HG02678 (cell line): ENCODE measurements at regions not wholly inside any gene's neighbourhood (a gene's known extent, or its start where the extent isn't known, plus 50 kb on each side); places are given as distances from the start of the nearest gene placed in this dataset.
"Not testable (repeated sequence)": the region's sequence is repeated elsewhere in the genome, so short reads cannot be mapped to it uniquely, and the experiment has no call there.

Experiments
- ATAC-seq: cut with Tn5 transposase; IDR thresholded peaks from one replicate; pipeline ENCODE4 v1.9.1; 2021; ENCODE audit warnings: mild to moderate bottlenecking, moderate library complexity; ENCODE audit not compliant: unreplicated experiment

GRCh38 chr15:91356083-91356482, 256.0 kb downstream of the SV2B start:
- ATAC-seq, result no peak

DNA sequence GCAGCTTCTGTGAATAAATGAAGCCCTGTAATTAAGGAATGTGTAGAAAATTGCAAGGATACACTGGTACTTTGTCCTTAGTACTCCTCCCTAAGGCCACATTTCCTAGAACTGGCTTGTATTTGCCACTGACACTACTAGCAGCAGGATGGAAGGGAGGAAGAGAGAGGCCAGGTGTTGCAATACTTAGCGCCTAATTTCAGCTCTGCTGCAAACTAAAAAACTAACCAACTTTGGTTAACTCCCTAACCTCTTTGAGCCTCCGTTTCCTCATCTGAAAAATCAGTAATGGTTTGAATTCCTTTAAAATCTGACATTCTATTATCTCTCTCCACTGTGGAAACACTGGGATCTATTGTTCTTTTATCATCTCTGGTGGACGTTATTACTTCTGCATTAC, 257.0 kb downstream of the SV2B start:
- ATAC-seq, result no peak

GRCh38 chr15:91357486-91357885, 257.4 kb downstream of the SV2B start:
- ATAC-seq, result no peak

DNA sequence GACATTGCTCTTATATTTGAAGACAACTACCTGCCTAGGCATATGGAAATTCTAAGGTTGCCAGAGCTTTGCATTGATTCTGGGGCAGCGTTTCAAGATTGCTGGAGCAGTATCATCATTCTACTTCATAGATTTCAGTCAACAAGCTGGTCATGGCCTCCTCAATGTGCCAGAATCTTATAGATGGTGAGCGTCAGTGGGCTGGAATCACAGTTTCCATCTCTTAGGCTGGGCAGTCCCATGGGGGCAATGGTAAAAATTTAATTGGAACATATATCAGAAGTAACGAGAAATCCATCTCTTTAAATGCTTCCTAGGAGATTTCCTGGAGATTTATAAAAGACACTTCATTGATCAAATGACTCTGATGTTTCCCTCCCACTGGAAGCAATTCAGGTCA, 258.3 kb downstream of the SV2B start:
- no peak for ATAC-seq

DNA sequence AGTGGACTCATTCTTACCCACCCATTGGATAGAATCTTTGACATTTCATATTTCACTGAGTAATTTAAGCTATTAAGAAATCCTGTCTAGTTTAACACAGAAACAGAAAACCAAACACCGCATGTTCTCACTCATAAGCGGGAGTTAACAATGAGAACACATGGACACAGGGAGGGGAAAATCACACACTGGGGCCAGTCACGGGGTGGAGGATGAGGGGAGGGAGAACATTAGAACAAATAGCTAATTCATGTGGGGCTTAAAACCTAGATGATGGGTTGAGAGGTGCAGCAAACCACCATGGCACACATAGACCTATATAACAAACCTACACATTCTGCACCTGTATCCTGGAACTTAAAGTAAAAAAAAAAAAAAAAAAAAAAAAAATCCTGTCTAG, 261.6 kb downstream of the SV2B start:
- not testable (repeated sequence) for ATAC-seq

GRCh38 chr15:91366111-91366510, 266.1 kb downstream of the SV2B start:
- ATAC-seq, result no peak

DNA sequence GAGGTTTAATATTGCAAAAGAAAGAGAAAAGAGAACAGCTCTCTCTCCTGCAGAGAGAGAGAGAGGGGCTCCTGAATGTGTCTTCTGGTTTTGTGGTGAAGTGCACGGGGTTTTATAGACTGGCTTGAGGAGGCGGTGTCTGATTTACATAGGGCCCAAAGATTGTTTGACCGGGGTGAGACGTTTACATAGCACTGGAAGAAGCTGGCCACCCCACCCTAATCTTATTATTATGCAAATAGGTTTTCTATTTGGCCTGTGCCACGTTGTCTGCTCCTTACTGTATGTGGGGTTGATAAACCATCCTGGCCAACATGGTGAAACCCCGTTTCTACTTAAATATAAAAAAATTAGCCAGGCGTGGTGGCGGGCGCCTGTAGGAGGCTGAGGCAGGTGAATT, 268.6 kb downstream of the SV2B start:
- ATAC-seq, result no peak

DNA sequence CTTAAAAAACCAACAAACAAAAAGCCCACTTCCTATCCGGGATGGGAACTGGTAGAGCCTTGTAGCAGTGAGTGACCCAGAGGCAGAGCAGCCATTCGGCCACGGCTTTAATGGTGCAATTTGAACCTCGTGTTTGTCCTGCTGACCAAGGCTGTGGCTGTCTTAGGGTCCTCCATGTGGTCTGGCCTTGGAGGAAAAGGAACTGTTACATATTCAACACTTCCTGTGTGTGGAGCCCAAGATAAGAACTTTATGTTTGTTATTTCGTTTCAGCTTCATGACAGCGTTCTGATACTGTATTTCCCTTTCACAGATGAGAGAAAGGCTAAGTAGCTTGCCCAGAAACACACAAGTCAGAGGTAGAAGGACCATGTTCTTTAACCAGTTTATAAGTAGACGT, 269.8 kb downstream of the SV2B start:
- ATAC-seq, result no peak

DNA sequence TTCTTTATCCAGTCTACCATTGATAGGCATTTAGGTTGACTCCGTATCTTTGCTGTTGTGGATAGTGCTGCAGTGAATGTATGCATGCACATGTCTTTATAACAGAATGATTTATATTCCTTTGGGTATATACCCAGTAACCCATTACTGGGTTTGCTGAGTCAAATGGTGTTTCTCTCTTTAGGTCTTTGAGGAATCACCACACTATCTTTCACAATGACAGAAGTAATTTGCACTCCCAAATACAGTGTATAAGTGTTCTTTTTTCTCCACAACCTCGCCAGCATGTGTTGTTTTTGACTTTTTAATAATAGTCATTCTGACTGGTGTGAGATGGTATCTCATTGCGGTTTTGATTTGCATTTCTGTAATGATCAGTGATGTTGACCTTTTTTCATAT, 271.3 kb downstream of the SV2B start:
- ATAC-seq, result not testable (repeated sequence)

GRCh38 chr15:91374336-91374735, 274.3 kb downstream of the SV2B start:
- no peak for ATAC-seq

DNA sequence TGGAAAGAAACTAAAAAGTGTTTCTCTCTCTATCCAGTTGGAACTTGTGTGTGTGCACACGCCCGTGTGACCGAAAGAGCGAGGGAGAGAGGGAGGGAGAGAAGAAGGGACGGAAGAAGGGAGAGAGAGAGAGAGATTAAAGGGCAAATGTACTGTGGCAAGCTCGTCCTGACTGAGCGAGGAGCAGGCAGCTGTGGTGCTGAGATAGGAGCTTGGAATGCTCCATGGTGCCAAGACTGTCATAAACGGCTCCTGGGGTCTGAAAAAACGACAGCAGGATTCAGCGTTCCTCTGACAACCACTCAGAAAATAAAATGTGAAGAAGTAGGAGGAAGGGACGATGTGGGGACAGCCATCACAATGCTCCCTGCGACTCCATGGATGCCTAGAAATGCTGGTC, 276.0 kb downstream of the SV2B start:
- ATAC-seq, result no peak

GRCh38 chr15:91380114-91380513, 280.1 kb downstream of the SV2B start:
- ATAC-seq, result no peak

GRCh38 chr15:91383532-91383931, 283.5 kb downstream of the SV2B start:
- no peak for ATAC-seq

DNA sequence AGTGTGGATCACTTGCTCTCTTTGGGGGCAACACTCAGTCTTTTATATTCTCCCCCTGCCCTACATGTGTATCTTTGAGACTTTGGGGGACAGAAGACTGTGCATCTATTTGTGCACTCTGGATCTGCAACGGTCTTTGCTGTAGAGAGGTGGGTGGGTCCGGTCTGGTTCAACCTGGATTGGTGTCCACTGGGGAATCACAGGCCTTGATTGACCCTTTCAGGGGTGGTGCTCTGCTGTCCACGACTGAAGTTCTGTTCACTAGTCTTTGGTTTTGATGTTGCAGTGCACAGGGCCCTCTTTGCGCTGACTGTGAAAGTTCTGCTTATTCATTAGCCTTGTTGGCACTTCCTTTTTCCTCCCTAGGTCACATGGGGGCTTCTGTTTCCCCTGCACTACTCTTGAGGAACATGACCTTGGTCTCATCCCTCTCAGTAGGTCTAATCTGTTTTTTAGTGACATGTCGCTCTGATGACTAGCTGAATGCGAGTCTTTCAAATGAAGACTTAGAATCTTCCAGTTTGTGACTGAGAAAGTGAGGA, 284.2 kb downstream of the SV2B start:
- ATAC-seq, result no peak

- ATAC-seq, result no peak
These were observed 285.3 kb downstream of the SV2B start for GRCh38 chr15:91385311-91385710.

DNA sequence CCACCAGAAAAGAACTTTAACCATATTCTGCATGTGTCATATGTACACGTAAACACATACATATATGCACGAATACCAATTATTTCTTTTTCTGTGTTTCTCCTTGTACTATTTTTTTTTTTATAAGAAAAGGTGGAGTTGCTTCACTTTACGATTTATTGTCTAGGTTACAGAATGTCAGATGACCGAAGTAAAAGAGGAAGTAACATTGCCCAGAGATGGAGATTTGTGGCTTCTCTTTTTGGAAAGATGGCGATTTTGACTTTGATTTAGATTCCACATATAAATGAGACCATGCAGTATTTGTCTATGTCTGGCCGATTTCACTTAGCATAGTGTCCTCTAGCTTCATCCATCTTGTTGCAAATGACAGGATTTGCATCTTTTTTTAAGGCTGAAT, 293.1 kb downstream of the SV2B start:
- ATAC-seq, result no peak

GRCh38 chr15:91400481-91400880, 300.4 kb downstream of the SV2B start:
- no peak for ATAC-seq

DNA sequence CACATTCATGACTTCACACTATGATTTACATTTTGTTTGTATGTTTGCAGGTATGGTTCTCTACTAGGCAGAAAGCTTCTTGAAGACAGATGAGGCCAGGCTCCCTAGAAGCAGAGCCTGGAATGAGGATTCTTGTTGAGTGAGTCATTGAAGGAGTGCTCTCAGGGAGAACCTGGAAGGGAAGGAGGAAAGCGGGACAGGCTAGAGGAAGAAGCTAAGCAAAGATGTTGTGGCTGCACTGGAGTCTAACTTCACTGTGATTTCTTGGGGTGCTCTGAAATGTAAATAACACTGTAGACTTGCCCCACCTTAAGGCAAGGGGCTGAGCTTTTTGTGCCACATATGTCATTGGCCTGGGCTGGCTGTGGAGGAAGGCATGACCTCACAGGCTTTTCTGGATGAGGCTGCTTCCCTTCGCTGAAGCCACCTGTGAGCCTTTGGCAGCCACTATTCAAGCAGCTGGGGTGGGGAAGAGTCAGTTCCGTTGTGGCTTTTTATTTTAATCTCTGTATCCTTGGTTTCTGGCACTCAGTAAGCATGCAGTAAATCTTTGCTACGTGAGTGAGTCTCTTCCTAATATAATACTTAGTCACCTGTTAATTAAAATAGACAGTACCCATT, 307.3 kb downstream of the SV2B start:
- ATAC-seq, result no peak

DNA sequence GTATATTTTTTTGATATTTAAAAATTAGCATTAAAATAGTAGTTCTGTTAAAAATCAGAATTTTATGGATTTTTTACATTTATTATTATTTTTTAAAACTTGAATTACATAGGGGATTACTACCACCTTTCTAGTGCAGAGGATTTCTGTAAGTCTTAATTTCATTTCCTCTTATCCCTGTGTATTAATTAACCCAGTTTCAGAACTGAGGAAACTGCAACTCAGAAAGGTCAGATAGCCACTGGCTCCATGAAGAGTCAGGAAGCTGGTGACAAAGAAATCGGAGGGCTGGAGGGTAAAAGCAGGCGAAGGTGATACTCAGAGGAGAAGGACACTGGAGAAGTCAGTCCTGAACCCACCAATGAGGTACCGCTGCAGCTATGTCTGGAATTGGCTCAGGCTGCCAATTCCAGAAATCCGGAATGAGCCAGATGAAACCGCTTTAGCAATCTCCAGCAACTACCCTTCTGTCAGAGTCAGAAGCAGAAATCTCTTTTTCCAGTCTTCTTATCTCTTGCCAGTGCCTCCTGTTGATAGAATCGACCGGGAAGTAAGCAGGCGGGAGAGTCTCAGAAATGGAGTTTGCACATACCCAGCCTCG, 308.5 kb downstream of the SV2B start:
- no peak for ATAC-seq

- no peak for ATAC-seq
These were observed 309.3 kb downstream of the SV2B start for GRCh38 chr15:91409387-91409786.

DNA sequence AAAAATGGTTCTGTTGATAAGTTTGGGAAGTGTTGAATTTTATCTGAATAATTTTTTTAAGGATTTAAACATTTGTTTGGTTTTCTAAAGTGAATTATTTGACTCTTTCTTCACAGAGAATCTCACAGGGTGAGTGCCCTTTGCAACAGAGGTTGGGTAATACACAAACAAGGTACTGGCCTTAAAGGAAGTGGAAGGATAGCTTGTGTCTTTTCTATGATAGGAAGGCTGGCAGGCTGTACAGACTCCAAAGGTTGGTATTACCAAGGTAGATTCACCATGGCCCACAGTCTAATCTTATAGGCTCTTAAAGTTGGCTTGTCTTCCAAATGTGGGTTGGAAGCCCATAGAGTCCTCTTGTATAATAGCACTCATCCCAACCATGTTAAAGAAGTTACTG, 311.5 kb downstream of the SV2B start:
- no peak for ATAC-seq

DNA sequence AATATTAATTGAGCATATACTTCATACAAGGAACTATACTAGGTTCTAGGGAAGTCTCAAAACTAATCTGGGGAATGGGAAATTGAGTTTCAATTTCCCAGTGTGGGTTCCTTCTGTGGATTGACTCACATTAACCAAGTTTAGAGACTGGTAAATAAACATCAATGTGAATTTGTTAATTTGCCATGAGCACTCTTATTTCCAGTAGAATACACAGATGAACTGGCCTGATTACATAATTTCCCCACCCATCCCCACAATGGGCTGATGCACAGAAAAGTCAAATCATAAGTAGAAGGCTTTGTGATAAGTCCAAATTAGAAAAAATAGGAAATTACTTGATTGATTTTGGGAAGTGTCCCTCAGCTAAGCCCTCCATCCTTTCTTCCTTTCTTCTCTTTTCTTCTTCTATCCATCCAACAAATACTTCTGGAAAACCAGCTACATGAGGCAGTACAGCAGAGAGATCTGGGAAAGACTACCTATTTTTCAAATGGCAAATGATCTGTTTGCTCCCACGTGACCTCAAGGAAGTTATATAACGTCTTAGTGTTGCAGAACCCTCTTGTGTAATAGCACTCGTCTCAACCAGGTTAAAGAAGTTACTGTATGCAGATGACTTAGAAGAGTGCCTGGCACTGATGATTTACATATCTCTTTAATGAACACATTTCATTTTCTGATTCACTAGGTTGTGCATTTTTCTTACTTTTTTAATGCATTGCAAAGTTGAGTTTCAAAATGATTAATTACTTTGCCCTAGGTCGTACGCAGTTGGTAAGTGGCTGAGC, 312.3 kb downstream of the SV2B start:
- ATAC-seq, result no peak
